Activated CD4-positive, alpha-beta T cell treated with anti-CD3 and anti-CD28 coated beads for 1 hour (primary cell): ENCODE measurements at regions not wholly inside any gene's neighbourhood (a gene's known extent, or its start where the extent isn't known, plus 50 kb on each side); places are given as distances from the start of the nearest gene placed in this dataset.

Source experiments
- DNase-seq: peaks from one replicate; pipeline ENCODE4 v3.0.0-alpha.2; 2020

DNA sequence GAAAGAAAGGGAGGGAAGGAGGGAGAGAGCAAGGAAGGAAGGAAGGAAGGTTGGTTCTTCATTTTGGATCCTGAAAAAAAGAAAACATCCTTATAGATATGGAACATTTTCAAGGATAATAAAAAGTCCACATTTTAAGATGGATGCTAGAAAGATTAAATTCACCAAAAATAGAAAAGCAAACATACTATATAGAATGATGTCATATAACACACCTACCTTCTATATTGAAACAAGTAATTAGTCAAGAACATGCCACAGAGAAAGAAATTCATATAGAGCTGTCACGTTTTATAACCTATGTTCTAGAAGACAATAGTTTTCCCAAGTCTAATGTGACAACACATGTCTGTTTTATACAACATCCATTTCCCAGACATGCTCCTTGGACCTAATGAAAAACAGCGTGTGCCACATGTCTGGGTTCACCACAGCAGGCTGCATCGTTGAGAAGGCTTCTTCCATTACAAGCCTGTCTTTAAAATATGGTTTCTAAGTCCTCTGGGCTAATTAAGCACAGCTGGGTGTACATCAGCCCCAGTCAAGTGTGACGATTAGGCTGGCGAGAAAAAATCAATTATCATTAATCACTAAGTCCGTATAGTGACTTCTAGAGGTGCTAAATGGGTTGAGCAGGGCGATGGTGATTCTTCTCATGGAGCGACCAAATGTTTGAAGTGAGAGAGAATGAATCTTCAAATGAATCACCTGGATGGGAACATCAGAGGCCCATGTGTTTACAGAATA lies 301.8 kb downstream of the TLE1 start:
- DNase-seq: no peak

DNA sequence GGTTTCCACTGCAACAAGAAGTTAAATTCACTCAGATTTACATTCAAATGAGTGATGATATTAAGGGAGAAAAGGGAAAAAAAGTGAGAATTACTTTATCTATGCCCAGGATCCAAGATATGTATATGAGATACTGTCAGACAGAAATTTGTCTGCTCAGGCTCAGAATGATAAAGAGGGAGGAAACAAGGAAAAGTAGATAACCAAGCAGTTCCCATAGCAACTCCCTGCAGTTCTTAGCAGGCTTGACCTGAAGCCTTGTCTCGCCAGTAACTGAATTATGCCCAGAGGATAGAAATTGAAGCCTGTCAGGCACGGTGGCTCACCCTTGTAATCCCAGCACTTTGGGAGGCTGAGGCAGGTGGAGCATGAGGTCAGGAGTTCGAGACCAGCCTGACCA lies 304.4 kb downstream of the TLE1 start:
- no peak for DNase-seq

DNA sequence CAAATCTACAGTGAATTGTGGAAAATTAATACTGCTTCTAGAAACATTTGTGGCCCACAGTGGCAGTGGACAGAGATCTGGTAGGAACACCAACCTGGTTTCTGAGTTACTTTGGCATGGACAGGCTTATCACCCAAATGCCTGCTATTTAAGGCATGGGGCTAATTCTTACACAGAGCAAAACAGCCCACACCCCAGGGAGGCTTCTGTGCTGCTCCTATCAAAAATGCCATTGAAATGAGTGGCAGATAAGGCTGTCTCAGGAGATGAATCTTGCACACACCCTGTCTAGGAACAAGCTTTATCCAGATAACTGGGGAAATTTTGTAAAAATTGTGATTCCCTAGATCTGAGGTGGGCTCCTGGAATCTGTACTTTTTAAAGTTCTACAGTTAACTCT lies 307.1 kb downstream of the TLE1 start:
- no peak for DNase-seq

DNA sequence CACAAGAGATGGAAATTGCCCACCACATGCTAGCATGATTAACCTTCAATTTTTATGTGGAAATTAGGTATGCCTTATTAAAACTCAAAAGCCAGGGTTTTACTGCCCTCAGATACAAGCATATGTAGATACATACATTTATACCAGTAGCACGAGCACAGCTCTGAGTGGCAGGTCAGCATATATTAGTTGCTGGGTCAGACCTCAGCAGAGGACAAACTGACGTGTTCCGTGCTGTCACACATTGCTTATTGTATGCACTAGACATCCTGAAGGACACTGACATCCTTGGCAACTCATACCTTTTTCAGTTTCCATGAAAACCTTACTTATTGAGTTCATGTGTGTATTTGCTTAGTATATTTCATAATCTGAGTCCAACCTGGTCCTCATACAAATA lies 307.7 kb downstream of the TLE1 start:
- DNase-seq: no peak

DNA sequence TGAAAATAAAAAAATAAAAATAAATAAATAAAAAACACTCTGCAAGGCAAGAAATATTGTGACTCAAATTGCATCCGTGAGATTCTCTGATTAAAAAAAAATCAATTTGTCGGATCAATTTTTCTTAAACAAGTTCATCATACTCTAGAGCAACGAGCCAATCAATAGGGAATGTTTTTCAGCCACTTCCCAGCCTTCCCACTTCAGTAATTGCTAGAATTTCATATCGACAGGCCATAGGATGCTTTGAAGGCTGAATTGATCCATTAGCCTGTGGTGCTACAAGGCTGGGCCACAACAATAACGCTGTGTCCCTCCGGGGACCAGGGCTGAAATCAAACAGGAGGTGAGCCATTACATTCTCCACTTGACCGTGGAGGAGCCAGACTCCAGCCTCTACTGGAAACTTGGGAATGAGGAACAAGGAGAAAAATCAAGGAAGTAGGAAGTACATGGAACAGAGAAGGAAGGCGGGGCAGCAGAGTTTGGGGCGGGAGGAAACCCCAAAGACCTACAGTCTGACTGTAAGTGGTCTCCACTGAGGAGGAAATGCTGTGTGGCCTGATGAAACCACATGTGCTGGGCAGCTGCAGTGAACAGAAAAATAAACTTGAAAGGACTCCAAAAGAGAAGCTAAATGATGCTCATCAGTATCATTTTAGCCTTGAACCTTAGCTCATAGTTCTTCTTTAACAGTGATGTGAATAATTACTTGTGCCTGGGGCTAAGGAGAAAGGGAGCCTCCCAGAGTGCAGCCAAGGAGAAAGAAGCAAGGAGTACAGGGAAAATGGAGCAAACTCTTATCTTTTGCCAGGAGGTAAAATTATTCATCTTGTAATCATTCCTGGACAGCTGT lies 308.6 kb downstream of the TLE1 start:
- no peak for DNase-seq

DNA sequence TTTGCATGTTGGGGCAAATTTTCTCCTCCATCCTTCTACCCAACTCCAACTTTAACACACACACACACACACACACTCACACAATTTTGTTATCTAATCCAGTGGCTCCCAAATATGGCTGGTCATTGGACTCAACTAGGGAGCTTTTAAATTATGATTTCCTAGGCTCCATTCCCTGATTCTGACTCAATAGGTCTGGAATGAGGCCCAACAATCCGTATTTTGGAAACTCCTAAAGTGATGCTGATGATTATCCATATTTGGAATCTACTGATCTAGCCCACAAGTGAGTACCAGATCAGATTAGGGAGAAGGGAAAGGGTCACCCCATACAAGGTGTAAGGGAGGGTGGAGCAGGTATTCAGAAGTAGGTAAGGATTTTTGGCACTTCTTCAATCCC lies 309.7 kb downstream of the TLE1 start:
- DNase-seq: no peak

DNA sequence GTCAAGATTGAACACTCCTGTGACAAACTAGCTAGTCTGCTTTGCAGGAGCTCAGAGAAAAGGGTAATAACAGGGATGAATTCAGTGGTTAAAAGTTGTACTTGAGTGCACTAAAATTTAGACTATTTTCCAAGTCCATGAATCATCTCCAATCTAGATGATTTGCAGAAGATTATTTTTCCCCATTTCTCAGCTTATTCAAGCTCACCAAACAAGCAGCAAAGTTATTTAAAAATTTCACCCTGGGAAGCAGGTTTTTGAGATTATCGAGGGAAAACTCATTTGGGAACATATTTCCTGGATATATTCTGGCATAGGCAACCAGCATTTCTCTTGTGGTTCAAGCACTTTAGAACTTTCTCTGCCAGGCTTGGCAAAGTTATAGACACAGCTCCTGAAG lies 311.4 kb downstream of the TLE1 start:
- no peak for DNase-seq

DNA sequence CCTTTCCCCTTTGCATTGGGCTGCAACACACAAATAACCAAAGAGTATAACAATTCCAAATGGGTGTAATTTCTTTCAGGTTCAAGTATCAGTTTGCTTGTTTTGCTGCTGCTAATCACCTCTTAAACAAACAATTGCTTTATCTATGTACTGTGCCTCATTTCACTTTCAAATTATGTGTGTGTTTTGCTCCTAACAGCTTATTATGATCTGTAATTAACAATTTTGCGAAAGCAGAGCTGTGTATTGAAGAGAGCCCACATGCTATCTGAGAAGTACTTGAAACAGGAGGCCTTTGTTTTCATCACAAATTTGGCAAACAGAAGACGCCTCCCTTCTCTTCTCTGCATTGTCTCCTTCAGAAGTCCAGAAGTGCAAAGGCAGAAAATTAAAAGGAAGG lies 312.0 kb downstream of the TLE1 start:
- DNase-seq: no peak

DNA sequence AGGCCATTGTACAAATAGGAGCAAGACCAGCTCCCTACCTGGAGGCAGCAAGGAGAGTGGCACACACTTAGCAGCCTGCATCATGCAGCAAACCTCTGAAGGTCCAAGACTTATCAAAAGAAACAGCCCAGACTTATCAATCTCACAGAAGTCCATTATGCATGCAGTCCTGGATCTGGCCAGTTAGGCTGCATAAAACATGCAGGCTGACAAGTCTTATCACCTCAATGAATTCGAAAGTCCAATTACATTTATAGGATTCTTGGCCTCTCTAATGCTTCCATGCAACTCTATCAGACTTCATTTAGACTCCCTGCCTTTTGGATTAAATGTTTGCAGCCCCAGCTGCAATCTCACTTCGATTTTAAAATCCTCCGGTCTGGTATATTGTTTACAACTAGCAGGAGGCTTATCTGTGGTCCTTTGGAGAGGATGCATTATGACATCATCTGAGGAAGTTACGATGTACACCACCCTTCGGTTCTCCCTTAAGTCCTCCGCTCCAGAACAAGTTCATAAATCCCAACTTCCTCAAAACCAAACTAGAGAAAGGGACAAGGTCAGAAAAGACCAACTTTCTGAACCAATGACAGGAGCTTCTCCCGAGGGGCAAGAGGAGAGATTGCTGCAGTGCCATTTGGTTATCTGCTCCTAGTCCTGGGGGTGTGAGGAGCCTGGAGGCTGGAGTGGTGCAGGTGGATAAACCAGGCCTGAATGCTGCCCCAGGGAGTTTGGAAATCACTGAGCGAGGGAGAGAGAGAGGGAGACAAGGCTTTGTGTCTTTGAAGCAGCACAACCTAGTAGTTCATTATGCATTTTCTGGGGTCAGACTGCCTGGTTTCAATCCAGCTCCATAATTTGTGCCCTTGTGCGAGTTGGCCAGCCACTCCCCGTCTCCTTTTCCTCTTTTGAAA lies 313.9 kb downstream of the TLE1 start:
- no peak for DNase-seq

DNA sequence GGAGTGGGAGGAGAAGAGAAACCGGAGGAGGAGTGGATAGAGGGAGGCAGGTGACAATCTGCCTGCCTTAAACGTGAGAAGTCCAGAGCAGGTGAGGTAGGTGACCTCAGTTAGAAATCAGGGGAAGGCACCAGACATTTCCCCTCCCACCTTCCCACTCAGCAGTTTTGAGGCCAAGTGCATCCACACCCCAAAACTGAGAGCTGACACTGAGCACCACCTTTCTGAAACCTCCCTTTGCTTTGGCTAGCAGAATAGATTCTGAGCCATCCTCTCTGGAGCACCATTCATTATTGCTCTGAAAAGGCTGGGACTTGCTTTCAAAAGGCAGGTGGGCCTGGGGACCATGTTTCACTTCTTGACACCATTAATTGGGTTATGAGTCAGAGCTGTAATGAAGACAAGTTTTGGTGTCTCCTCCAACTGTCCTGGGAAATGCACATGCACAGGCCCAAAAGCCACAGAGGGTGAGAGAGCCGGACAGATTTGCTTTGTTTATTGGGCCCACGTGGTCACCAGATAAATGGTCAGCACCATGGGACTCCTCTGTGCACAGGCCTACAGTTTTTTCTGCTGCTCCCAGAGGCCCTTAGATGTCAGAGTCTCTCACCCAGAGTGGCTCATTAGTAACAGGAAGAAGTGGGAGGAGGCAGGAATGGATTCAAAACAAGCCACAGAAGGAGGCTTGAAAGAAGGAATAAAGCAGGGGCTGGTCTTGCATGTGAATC lies 314.7 kb downstream of the TLE1 start:
- DNase-seq: no peak

DNA sequence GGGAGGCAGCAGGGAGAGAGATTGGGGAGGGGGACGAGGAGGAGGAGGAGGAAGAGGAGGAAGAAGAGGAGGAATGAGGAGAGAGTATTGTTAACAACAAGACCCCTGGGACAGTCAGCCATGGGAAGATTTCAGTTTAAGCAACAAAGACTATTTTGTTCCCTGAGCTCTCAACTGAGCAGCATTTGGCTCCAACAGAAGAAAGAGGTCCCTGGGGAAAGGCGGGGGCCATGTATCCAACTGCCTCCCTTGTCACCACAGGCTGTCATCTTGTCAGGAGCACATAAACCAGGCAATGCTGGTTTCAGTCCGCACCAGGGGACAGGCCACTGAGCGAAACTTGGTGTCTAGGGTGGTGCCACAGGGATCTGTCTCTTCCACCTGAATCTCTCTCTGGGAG lies 316.1 kb downstream of the TLE1 start:
- no peak for DNase-seq

DNA sequence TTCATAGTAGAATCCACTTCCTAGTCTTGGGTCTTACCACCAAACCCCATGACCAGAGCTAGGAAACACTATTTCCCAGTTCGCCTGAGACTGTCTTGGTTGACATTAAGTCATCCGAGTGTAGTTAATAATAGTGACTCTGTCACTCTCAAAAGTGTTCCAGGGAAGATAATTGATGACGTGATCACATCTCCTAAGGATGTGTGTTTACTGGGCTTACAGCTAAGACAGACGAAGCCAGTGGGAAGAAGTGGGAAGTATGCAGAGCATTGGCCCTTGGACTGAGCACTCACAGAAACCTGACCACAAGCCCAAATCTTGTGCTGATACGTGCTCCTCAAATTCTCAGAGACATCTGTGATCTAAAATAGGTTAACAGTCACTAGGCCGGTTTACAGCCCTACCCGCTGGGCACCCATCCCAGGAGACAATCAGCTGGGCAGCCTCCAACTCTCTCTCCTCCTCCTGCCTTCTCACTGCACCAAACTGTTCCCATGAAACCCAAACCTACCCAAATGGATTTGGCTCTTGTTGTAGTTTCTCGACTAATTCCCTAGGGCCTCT lies 316.6 kb downstream of the TLE1 start:
- no peak for DNase-seq

DNA sequence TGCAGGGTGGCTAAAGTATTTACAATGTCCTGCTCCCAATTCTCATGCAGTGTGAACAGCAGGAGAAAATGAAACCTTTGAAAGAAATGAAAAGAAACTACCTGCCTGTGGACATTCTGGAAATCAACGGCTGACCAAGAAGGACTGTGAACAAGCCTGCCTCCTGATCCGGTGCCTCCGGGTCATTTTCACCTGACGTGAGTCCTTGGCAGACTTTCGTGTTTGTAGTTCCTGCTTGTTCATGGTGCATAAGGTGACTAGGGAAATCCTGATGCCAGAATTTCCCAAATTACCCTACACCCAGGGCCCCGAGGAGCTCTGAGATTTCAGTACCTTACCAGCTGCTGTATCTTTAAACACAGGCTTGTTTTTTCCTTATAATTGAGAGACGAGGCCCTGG lies 317.5 kb downstream of the TLE1 start:
- DNase-seq: no peak

DNA sequence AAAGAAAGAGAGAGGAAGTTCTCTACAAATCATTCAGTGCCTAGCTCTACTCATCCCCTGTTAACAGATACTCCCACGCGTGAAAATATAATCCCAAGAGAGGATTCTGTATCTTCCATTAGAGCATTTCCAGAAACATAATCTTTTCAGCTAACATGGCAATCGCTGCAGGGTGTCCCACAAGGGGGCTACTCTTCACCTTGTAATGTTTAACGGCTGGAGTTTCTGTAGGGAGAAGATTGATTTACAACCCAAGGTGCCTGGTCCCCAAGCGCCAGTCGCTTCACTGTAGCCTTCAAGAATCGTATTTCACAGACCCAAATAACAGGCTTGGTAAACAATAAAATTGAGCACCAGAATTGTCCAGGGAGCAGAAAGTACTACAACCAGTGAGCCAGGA lies 318.7 kb downstream of the TLE1 start:
- DNase-seq: no peak

DNA sequence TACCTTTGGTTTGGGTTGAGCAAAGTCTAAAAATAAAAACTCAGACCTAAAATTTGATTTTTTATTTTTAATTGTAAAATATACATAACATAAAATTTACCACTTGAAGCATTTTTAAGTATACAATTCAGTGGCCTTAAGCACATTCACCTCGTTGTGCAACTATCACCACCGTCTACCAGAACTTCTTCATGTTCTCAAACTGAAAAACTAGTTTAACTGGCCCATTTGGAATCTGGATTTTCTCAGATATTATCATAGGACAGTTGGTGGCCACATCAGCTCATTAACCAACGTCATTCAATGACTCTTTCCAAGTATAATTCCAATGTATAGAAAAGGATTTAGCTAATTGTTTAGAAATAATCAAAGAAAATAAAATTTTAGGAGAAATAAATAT lies 319.3 kb downstream of the TLE1 start:
- DNase-seq: no peak

DNA sequence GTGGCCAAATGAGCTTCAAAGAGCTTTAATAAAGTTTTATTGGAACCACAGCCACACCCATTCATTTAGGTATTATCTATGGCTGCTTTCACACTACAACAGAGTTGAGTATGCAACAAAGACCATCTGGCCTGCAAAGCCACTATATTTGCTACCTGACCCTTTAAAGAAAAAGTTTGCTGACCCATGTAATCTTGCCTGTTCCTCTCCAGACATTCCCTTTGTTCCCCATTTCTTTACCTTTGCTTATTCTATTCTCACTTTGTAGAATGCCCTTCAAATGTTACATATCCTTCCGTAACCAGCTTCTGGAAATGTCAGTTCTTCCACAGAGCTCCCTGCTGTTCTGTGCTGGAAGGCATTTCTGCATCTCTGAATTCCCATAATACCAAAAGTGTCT lies 320.2 kb downstream of the TLE1 start:
- no peak for DNase-seq

DNA sequence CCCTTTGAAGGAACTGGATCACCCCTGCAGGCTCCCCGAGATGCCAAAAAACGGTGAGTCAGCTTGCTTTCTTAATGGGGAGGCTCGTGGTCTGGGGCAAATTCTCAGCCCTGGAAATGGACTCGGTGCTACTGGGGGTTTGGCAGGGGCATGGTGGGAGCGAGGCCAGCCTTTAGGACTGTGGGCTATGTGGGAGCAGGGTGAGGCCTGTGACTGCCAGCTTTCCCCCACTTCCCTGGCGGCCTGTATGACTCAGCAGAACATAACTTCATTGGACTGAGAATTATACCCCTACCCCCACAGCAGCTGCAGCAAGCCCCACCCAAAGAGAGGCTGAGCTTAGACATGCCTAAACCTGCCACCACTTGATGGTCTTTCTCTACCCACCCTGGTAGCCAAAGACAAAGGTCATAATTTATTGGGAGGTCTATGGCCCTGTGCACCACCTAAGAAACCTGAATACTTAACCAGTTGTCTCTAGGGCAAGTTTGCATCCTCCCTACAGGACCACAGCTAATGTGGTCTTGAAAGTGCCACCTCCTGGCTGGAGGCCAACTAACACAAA lies 325.3 kb downstream of the TLE1 start:
- no peak for DNase-seq

DNA sequence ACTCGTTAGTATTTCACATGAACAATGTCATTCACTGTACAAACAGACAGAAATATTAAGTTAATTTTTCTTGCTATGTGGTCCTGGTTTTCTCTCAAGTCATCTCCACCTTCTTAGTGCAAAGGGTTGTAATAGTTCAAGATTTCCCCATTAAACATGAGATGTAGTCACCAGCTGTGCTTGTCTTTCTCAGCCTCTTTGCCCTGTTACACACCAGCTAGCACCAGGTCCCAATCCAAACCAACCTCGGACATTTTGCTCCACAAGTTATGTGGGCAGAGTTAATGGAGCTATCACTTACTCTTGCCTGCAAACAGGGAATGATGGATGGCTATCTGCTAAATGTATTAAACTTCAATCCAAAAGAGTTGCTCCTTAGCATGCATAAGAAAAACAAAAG lies 328.1 kb downstream of the TLE1 start:
- no peak for DNase-seq

DNA sequence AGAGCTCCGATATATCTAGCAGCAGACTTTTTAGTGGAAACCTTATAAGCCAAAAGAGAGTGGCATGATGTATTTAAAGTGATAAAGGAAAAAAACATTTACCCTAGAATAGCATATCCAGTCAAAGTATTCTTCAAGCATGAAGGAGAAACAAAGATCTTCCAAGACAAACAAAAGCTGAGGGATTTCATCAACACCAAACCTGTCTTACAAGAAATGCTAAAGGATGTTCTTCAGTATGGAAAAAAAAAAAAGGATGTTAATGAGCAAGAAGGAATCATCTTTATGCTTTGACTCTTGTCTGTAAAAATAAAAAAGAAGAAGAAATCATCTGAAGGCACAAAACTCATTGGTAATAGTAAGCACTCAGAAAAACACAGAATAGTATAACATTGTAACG lies 338.2 kb downstream of the TLE1 start:
- DNase-seq: no peak

DNA sequence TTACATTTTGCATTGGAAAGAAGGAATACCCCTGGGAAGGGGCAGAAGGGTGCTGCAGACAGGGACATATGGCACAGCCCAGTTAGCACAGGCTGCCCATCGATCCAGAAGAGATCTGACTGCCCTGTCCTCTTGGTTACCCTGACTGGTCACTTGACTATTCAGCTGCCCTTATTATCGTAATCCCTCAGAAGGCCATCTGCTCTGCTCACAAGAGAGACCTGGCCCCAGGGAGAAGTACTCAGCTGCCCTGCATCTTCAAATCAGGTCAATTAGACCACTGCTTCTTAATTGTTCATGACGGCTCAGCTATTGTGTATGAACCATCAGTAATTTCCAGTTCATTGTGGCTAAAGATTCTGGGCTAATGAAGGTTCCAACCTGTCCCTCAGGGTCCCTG lies 345.0 kb downstream of the TLE1 start:
- no peak for DNase-seq

DNA sequence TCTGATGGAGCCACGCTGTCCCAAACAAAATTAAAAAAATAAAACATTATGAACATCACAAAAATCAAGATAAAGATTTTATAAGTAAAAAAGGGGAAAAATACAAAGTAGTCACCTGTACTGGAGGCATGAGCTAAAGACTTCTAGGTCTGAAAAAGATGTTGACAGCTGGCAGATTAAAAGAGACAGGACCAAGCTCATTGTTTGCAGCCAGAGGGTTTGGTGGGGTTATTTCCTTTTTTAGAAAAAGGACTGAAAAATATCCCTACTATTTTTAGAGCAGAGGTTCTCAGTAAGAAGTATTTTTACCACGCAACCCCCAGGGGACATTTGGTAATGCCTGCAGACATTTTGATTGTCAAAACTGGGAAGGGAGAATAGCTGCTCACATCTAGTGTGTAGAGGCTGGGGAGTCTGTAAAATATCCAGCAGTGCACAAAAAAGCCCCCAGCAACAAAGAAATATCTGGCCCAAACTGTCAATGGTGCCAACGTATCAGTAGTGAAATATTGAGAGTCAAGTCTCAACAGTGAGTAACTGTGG lies 353.4 kb downstream of the TLE1 start:
- DNase-seq: no peak

DNA sequence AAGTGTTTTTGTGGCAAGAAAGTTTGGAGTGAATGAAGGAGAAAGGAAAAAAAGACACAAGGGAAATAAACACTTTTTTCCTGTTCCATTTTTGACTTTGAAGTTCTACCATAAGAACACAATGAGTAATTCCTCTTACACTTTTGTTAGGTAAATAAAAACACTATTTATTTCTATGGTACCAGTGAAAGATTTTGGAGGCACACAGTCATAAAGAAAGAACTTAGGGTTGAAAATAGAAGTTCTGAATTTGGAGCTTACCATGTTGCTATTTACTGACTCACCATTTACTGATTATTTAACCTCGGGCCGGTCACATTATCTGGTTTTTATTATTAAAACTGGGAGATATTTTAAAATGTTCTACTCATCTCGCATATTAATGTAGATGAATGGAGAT lies 367.8 kb downstream of the TLE1 start:
- no peak for DNase-seq
